ENCODE measurements at regions not wholly inside any gene's neighbourhood (a gene's known extent, or its start where the extent isn't known, plus 50 kb on each side); places are given as distances from the start of the nearest gene placed in this dataset.
"Not testable (repeated sequence)": the region's sequence is repeated elsewhere in the genome, so short reads cannot be mapped to it uniquely, and the experiment has no call there.

DNA sequence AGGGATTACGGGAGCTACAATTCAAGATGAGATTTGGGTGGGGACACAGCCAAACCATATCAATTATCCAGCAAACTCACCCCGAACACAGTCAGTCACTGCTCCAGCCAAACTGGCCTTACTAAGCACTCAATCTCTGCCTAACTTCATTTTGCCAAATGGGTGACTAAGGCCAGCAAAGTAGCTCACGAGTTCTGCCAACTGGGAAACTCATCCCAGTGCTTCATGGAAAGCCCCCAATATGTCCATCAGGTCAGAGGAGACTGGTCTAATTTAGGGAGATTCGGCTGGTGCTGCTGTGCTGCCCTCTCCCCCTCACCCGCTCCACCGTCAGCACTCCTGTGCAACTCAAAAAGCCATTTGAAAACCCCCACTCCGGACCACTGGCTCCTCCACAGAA lies 324.0 kb downstream of the FOXO1 start:
- DNase-seq (ENCODE audit: low read depth in 4 of 4, low spot score in 3 of 4) = no peak

DNA sequence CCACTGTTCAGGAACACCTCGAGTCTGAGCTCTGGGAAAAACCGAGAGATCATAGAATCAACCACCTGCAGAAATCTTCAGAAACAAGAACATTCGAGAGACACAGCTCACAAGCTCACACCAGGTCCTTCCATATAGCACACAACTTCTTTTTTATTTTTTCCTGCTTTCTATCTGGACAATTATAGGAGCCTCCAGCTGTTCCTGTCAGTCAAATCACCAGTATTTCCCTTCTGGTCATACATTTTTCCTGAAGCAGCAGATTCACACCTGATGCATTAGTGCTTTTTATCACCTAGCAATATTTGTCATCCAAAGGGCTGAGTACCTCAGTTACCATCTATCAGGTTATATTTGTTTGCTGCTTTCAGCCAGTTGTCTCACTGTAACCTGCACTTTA lies 323.5 kb downstream of the FOXO1 start:
- no peak for DNase-seq (ENCODE audit: low read depth in 4 of 4, low spot score in 3 of 4)

DNA sequence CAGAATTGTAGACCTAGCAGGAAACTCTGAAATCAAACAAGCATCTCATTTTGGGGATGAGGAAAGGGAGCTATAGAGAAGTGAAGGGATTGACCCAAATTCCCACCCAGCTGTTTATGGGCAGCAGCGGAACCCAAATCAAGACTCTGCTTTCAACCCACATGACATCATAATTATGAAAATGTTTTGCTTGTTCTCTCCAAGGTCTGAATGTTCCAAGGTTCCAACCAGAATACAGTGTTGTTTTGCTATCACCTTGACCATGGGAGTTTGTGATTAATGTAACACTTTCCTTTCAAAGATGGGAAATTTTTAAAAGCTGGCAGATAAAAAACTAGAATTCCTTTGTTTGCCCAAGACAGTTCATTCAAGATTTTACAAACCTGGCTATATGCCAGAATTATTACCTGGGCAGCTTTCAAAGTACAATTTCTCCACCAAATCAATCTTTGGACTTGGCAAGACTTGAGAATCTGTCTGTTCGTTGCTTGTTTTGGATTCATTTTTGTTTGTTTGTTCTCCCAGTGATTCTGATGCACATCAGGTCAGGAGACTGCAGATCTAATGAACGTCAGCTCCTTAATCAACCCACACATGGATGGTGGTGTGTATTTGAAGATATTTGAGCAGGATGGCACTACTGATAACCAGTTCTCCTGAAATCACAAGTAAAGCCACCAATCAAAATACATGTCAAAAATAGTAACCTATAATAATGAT lies 322.7 kb downstream of the FOXO1 start:
- no peak for DNase-seq (ENCODE audit: low read depth in 4 of 4, low spot score in 3 of 4)

DNA sequence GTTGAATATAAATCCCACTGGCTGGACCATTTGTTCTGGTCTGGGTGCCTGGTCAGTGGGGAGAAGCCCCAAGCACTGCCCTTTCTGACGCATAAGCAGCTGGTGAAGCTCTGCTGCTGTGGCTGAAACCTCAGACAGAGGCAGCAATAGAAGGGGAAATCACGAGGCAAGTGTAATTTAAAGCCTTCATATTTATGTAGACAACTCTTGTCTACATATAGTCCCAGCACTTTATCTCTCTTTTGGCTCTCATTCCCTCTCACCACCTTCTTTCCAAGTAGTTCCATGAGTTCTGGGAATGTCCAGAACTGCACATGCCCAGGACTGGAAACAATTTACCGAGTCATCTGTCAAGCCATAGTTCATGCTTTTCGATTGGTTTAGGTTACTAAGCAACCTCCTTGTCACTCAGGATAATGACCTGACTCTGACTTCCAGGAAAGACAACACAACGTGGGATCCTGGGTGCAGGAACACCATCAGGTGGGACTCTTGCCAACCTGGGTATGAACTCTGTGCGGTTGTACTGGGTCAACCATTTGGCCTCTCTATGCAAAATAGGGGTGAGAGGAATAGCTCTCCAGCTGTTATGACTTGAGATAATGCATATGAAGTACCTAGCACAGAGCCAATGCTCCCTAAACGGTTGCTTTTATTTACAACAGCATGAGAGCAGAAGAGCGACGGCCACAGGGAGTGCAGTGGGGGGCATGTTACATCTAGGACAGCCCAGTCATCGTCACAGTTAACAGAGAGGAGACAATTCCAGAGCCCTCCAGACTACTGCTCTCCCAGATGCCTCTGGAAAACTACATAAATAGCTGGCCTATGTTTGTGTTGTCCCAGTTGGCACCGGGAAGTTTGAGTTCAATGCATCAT lies 321.9 kb downstream of the FOXO1 start:
- no peak for DNase-seq (ENCODE audit: low read depth in 4 of 4, low spot score in 3 of 4)

DNA sequence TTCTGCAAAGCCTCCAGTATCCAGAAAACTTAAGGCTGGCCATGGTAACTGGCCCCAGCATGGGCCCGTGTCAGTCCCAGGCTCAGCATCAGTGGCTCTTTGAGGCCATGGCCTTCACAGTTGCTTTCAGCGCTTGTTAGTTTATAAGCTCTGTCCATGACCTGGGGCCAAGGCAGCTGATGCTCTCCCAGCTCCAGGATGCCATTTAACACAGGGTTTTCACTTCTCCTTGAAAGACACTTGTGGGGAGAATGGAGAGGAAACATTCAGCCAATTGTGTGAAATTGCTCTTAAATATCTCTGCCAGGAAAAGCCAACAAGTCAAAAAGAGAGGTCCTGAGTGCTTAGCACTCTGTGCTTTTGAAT lies 321.3 kb downstream of the FOXO1 start:
- no peak for DNase-seq (ENCODE audit: low read depth in 4 of 4, low spot score in 3 of 4)

DNA sequence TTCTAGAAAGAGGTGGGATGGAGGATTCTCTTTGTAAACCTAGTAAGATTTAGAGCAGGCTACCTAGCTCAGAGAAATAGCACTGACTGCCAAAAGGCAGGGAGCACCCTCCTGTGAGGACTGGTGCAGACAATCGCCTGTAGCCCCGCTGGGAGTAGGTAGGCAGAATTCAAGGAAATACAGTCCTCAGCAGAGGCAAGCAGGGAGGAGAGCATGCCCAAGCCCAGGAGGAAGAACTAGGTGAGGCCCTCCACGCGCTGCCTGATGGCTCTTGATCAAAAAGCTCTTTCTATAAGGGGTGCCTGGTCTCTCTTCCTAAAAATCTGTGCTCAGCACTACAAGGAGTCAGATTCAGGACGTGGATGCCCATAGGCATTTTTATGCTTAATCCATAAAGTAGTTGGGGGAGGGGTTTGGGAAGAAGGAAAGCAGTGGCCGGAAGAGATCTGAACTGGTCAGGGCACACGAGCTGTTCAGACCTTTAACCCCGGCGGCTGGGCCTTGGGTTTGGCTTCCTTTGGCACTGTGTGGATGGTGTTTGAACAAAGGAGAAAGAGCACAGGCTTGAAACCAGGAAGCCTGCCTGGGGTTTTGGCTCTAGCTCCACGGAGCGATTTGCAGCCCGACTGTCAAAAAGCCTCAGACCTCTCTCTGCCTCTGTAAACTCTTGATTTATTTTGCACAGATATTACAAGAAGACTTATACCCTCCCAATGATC lies 320.6 kb downstream of the FOXO1 start:
- DNase-seq (ENCODE audit: low read depth in 4 of 4, low spot score in 3 of 4) = no peak

DNA sequence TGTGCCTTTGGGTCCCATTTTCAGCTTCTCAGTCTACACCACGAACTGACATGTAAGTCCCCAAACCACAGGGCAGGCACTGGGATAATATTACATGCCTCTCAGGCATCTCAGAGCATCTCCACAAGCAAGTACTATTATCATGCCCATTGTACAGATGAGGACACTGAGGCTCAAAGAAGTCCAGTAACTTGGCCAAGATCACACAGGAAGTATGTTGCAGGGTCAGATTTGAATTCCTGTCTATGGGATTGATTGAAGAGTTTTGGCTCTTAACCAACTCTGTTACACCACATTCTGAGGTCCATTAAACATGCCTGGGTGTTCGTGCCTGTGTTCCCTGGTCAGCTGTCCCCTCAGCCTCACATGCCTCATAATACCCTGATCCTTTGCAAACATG lies 319.8 kb downstream of the FOXO1 start:
- no peak for DNase-seq (ENCODE audit: low read depth in 4 of 4, low spot score in 3 of 4)

DNA sequence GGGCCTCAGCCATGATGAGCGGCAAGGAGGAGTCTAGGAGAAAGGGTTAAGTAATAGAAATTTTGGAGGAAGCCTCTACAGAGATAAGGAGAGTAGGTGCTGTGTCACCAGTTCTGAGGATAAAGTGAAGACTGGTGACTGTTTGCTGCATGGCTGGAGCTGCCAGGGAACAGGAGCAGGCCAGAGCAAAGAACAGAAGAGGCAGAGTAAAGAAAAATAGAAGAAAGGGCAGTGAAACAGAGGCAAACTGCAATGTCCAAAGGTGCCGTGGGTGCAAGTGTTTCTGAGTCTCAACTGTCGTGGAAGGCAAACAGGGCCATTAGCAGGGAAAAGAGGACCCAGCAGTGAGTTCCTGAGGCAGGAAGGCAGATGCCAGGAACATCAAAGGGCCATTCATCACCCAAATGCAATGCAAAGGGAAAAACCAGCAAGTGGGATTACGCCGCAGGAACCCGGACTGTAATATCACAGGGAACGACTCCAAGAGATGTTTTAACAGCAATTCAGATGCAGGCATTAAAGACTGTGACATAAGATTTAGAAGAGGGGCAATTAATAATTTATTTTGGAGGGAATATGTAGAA lies 318.3 kb downstream of the FOXO1 start:
- DNase-seq (ENCODE audit: low read depth in 4 of 4, low spot score in 3 of 4) = no peak

DNA sequence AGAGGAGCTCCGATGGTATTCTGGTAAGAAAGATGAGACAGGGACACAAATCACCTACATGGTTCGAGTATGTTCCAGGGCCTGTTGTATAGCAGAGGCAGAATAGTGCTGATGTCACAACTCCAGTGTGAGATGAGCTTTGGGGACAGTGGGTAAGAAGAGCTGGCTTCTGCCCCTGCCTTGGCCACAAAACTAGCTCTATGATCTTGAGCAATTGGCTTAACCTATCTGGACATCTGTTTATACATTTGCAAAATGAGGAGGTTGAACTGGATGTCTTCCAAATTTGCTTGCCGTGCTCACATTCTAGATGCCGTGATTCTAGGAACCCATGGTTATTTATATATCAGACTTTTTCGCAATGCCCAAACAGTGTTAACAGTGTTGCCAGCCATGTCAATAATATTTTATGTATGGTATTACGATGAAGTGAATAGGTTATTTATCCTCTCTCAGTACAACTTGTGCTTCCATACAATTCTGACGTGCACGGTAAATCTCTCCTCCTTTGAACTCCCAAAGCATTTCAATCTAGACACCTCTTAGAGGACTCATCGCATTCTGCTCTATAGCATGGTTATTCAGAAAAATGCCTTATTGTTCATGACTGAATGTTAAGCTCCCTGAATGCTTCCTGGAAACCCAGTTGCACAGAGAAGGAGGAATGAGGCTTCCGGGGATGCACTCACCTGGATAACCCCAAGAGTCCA lies 316.0 kb downstream of the FOXO1 start:
- DNase-seq (ENCODE audit: low read depth in 4 of 4, low spot score in 3 of 4) = no peak

DNA sequence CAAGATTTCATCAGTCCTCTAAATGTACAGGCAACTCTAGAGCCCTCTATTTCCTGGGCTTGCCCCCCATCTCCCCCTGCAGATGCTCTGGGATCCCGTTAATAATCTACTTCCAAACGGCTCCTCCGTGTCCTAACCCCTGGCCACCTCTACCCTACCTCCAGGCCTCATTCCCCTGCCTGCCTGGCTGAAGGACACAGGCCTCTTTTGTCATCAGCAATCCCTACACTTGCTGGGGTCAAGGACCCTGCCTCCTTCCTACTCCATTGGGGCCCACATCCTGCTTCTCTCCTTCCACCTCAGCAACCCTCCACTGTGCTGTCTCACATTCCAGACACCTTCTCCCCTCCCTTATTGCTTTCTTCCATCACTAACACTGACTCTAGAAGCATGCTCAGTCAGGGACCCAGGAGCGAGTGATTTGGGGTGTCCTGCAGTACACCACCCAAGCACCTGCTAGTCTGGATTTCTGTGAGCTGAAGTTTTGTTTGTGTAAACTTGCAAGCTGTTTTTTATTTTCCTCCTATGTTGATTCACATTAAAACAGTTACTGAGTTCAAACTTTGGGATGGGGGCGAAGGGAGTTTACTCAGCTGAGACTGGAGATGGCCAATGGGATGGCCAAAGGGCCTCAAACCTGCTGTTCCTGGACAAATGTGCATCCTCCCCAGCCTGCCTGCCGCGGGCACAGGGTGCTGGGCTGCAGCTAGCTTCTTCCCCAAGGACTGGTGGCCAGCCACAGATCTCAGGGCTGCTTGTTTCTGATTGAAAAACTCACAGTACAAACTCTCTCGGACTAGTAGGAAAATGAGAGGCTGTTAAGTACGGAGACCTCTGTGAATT lies 314.7 kb downstream of the FOXO1 start:
- DNase-seq (ENCODE audit: low read depth in 4 of 4, low spot score in 3 of 4) = no peak

DNA sequence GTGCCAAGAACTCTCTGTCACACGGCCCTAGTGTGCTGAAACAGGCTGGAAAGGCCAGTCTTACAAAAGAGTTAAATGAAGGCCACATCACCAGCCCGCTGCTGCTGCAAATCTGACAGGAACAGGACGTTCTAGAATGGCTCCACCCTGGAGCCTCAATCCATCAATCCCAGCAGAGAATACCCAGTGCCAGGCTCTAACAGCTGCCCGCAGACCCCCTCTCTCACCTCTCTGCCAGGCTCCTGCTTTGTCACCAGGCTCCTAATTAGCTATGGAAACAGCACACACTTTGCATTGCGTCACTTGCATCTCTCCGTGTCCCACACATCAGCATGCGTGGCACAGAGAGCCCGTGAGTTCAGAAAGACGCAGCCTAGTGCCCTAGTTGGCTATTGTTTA lies 314.1 kb downstream of the FOXO1 start:
- DNase-seq (ENCODE audit: low read depth in 4 of 4, low spot score in 3 of 4) = no peak

DNA sequence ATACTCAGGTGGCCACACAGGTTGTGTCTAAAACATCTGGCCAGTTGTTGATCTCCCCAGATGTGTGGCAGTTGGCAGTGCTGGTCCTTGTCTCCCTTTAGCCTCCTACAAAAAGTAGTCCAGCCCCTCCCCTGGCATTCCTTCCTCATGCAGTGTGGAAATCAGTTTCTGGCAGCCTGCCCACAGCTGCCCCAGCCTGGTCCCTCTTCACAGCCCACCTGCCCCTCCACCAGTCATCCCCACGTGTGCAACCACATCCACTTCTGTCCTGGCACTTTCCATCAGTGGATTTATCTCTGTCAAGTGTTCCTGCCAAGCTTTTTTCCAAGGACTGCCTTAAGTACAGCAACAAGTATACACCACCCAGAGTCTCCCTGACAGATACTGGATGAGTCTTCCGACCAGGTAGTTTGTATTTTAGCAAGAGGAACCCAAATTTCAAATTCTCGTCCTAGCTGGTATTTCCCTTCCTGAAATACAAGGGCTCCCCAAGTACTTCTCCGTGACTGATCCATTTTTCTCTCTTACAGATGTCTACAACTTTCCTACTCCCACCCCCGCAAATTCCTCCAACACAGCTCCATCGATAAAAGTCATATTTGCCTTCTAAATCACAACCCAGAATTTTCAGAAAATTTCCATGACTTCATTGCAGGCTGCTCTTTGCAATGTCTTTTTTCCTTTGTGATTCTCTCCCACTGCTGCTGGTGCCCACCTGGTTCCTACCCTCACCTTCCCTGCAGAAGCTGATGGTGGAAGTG lies 313.5 kb downstream of the FOXO1 start:
- DNase-seq (ENCODE audit: low read depth in 4 of 4, low spot score in 3 of 4) = no peak

DNA sequence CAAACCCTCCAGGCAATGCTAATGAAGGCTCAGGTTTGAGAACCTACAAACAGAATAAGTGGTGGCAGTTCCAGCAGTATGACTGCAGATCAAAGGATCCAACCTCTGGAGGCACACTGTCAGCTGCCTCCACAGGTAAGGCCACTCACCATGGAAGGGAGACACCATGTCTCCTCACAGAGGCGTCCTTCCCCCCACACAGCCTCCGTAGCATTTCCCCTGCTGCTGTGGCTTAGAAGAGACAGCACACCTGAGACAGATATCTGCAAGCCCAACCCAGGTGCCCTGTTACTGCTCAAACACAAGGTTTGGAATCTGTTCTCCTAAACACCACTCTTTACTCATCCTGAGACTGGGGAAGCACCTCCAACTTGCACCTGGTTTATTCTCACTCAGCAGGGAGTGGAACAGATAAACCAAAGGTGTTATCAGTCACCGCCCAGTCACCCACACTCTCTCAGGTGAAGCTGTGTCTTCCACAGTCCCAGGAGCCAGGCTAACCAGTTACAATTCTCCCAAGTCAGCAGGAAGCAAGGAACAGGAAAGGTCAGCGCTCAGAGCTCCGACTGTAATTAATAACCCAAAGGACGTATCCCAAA lies 311.2 kb downstream of the FOXO1 start:
- no peak for DNase-seq (ENCODE audit: low read depth in 4 of 4, low spot score in 3 of 4)

DNA sequence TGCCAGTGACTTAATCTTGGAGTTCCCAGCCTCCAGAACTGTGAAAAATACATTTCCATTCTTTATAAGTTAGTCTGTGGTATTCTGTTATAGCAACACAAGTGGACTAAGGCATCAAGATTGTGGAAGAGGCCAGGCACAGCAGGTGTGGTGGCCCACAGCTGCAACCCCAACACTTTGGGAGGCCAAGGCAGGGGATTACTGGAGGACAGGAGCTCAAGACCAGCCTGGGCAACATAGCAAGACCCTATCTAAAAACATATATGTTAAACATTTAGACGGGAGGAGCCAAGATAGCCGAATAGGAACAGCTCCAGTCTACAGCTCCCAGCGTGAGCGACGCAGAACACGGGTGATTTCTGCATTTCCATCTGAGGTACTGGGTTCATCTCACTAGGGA lies 310.4 kb downstream of the FOXO1 start:
- DNase-seq (ENCODE audit: low read depth in 4 of 4, low spot score in 3 of 4) = no peak

DNA sequence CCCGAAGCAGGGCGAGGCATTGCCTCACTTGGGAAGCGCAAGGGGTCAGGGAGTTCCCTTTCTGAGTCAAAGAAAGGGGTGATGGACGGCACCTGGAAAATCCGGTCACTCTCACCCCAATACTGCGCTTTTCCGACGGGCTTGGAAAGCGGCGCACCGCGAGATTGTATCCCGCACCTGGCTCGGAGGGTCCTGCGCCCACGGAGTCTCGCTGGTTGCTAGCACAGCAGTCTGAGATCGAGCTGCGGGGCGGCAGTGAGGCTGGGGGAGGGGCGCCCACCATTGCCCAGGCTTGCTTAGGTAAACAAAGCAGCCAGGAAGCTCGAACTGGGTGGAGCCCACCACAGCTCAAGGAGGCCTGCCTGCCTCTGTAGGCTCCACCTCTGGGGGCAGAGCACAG lies 310.0 kb downstream of the FOXO1 start:
- DNase-seq (ENCODE audit: low read depth in 4 of 4, low spot score in 3 of 4) = not testable (repeated sequence)

DNA sequence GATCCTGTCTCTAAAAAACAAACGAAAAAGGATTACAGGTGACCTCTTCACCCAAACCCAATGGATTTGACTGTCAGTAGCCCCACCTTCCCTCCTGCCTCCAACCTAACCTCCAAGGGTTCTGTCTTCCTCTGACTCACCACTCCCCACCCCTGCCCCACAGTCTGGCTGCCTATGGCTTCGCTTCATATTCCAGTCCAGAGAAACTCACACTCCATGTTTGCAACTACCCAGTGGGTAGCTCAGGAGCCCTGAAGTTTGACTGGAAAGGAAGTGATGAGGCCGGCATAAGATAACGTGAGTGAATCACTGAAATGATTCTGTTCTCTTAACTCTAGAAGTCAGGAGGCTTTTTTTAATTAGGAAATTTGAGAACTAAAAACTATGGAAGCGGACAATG lies 303.9 kb downstream of the FOXO1 start:
- no peak for DNase-seq (ENCODE audit: low read depth in 4 of 4, low spot score in 3 of 4)

DNA sequence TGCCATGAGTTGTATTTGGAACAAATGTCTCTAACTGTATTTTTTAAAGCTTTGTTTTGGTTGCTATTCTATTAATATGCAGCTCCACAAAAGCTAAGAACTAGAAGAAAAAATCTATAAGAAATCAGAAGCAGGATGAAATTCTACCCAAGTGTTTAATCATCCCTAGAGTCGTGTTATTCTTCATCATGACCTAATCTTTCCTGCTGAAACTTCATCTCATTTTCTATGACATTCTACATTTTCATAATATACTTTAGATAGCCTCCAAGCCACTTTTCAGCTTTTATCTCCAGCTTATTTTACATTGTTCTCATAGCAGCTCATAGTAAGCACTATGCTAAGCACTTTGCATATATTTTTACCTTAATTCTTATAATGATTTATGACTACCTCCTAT lies 302.8 kb downstream of the FOXO1 start:
- DNase-seq (ENCODE audit: low read depth in 4 of 4, low spot score in 3 of 4) = no peak

DNA sequence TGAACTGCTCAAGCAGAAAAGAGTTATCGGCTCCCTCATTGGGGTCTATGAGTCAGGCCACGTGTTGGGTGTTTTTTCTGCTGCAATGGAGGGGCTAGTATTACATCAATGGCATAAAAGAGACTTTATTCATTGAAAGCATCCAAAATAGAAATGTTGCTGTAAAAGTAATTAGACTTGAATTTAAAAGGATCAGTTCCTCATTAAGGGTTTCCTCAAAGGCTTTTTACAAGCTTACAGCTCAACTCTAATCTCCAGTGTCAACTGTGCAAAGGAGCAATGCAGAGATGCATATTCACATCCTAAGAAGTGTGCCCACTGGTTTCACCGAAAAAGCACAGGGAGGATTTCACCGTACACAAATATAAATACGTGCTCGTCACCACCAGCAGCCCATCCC lies 300.3 kb downstream of the FOXO1 start:
- no peak for DNase-seq (ENCODE audit: low read depth in 4 of 4, low spot score in 3 of 4)

Data from right renal pelvis (tissue), 4 donors.